GM12875 (cell line): ENCODE measurements at regions not wholly inside any gene's neighbourhood (a gene's known extent, or its start where the extent isn't known, plus 50 kb on each side); places are given as distances from the start of the nearest gene placed in this dataset.

Experiments used
- H3K4me3 ChIP-seq: one replicate; pipeline ENCODE4 v1.5.1; 2011; ENCODE audit warnings: low read depth, low read length, control low read depth
- TF ChIP-seq, protein P1 (sequence below): IDR thresholded peaks from 2 replicates; pipeline ENCODE4 v1.5.1; 2011; ENCODE audit warnings: low read depth, mild to moderate bottlenecking, control low read depth, inconsistent platforms, low read length, moderate library complexity, borderline replicate concordance; ENCODE audit not compliant: insufficient read depth

DNA sequence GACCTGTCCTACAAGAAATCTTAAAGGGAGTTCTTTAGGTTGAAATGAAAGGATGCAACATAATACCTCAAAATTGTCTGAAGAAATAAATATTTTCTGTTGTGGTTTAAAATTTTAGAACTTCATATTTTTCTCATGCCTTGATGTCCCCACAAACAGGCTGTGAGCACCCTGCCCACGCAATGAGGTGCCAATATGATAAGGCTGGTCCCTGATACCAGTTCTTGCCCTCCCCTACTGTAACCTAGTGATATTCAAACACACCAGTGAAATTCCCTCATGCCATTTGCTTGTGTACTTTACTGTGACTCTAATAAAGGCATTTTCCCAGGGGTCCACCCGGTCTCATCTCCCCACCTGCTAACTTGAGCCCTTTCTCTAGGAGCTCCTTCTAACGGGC lies 67.3 kb upstream of the SIRPG start:
- TF ChIP-seq, protein P1, sequence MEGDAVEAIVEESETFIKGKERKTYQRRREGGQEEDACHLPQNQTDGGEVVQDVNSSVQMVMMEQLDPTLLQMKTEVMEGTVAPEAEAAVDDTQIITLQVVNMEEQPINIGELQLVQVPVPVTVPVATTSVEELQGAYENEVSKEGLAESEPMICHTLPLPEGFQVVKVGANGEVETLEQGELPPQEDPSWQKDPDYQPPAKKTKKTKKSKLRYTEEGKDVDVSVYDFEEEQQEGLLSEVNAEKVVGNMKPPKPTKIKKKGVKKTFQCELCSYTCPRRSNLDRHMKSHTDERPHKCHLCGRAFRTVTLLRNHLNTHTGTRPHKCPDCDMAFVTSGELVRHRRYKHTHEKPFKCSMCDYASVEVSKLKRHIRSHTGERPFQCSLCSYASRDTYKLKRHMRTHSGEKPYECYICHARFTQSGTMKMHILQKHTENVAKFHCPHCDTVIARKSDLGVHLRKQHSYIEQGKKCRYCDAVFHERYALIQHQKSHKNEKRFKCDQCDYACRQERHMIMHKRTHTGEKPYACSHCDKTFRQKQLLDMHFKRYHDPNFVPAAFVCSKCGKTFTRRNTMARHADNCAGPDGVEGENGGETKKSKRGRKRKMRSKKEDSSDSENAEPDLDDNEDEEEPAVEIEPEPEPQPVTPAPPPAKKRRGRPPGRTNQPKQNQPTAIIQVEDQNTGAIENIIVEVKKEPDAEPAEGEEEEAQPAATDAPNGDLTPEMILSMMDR, result no peak
- no peak overlapping the region for H3K4me3 ChIP-seq

DNA sequence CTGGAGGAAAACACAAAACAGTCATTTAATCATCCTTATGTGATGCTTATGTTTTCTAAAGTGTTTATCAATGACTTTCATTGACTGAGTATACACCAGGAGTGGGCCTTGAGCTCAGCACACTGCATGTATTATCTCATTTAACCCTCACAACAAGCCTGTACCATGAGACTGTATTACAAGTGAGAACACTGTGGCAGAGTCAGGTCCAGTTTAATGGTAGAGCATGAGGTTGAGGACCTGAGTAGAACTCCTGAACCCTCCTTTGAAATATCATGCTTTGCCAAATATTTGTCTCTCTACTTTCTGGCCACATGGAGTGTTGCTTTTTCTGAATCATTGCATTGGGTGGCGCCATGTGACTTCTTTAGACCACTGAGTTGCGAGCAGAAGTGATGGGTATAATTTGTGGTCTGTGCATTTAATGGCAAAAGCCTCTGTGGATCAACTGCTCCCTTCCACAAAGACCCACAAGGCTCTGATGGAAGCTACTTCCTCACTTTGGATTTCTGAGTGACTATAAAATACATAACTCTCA lies 65.0 kb upstream of the SIRPG start:
- TF ChIP-seq, protein P1, result no peak
- H3K4me3 ChIP-seq, result no peak overlapping the region

DNA sequence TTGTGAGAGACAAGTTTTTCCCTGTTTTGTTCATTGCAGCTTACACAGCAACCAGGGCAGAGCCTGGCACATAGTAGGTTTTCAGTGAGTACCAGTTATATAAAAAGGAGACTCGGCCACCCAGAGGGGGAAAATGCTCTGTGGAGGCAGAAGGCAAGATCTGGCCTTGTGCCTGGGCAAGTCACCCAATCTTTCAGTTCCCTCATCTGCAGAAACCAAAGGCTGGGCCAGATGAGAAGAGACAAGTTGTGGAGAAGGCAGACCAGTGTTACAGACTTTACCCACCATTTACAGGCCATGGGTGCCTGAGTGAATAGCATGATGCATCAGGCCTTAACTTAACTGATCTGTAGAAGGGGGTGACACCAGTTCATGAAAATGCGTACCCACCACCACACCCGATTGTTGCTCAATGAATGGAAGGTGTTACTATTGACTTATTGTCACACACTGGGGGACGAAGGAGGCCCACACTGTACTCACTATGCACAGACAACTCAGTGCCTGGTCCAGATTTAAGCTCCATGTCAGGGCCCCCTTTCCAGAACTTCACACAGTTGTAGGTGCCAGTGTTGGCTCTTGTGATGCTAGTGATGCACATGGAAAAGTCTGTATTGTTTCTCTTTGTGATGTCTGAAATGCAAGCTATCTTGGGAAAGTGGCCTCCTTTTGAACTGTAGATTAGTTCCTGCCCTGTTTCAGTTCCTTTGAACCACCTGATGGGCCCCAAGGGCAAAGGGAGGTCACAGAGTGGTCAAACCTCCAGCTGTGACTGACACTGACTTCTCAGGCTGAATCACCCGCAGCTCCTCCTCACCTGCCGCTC lies 64.3 kb upstream of the SIRPG start:
- no peak overlapping the region for H3K4me3 ChIP-seq
- TF ChIP-seq, protein P1, result no peak

DNA sequence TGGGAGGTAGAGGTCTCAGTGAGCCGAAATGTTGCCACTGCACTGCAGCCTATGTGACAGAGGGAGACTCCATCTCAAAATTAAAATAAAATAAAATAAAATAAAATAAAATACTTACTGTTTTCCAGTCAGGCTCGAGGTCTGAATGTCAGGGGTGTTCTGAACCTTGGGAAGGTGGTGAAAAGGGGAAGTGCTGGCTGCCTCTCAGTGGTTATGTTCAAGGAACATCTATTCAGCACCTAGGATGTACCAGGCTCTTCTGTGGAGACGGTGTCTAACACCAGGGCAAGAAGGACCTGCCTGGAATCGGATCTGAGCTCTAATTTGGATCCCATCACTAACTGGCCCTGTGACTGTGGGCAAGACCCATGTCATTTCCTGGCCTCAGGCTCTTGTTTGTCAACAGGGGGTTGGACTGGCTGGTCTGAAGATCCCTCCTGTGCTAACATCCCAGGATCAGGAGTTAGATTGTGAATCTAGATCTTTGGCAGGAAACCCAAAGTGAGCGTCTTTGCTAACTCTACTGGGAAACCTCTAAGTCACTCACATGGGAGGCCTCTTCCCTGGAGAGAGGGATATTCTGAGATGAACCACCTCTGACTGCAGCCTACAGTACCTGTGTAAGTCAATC lies 63.4 kb upstream of the SIRPG start:
- H3K4me3 ChIP-seq, result no peak overlapping the region
- TF ChIP-seq, protein P1, result no peak

DNA sequence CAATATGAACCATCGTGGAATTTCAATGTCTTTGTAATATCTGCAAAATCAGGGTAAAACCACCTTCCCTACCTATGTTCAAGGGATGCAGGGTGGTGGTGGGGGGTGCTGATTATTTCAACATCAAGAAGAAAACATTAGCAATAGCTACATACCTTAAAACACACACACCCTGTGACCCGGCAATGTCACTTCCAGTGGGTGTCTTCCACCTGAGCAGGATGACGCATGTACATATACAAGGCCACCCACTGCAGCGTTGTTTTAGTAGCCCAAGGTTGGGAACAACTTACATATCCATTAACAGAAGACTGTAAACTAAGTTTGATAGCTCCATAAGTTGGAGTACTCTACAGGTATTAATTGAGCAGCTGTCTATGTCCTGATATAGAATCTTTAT lies 62.6 kb upstream of the SIRPG start:
- TF ChIP-seq, protein P1, result no peak
- H3K4me3 ChIP-seq, result no peak overlapping the region

DNA sequence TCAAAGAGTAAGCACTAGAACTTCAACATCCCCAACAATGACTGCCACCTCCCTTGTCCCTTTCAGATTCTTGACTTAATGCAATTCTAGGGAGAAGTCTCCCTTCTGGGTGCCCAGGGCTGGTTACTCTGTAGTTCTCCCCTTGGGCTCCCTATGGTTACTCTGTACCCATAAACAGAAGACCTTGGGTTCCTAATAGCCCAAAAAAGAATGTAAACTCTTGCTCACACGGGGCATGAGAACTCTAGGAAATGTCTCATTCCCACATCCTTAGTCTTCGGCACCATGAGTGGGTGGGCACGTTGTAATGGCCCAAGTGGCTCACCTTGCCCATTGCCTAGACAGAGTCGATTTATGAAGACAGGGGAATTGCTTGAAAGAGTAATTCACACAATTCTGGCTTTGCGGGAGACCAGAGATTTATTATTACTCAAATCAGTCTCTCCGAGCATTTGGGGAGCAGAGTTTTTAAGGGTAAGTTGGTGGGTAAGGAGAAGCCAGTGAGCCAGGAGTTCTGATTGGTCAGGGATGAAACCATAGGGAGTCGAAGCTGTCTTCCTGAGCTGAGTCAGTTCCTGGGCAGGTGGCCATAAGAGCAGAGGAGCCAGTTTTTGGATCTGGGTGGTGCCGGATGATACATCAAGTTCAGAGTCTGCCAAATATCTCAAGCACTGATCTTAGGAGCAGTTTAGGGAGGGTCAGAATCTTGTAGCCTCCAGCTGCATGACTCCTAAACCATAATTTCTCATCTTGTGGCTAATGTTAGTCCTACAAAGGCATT lies 61.2 kb upstream of the SIRPG start:
- H3K4me3 ChIP-seq, result no peak overlapping the region
- TF ChIP-seq, protein P1, result no peak
